Posterior vena cava (tissue), 2 donors: ENCODE measurements at regions not wholly inside any gene's neighbourhood (a gene's known extent, or its start where the extent isn't known, plus 50 kb on each side); places are given as distances from the start of the nearest gene placed in this dataset.

Experiments
- DNase-seq: peaks from one replicate; pipeline ENCODE4 v3.0.0-alpha.2; 2020; ENCODE audit warnings: low spot score
- intact Hi-C, 2 donors: fragments of 100-400 bp; cut with DNase I; formaldehyde crosslinking; loops; one replicate each; pipeline versions ENCODE4 v1.14.1 to v1.14.2; 2022 to 2023
- donor health status: DM: yes; HTN: yes; CAD: no.
- donor health status: DM: yes; HTN: yes; CAD: no.

GRCh38 chr9:7239708-7240107 lies 481.9 kb downstream of the KDM4C start:
- intact Hi-C loops = no loop called here
- DNase-seq = no peak

- intact Hi-C loops = no loop called here
- DNase-seq = no peak
Observed at GRCh38 chr9:7238247-7238637, 480.5 kb downstream of the KDM4C start.

- DNase-seq = no peak
Observed at GRCh38 chr9:7237473-7238246, 479.9 kb downstream of the KDM4C start.

GRCh38 chr9:7236186-7236585 lies 478.4 kb downstream of the KDM4C start:
- intact Hi-C loops = no loop called here
- DNase-seq = no peak

More at GRCh38 chr9:7237473-7238246, 479.9 kb downstream of the KDM4C start:
- intact Hi-C loops = no loop called here

- no peak for DNase-seq
Observed at GRCh38 chr9:7234144-7234543, 476.4 kb downstream of the KDM4C start.

GRCh38 chr9:7229571-7229970 lies 471.8 kb downstream of the KDM4C start:
- intact Hi-C loops = no loop called here
- DNase-seq = no peak

More at GRCh38 chr9:7234144-7234543, 476.4 kb downstream of the KDM4C start:
- intact Hi-C loops = no loop called here

- no peak for DNase-seq
- intact Hi-C loops = no loop called here
Observed at GRCh38 chr9:7228726-7229125, 471.0 kb downstream of the KDM4C start.

GRCh38 chr9:7227951-7228350 lies 470.2 kb downstream of the KDM4C start:
- no peak for DNase-seq
- intact Hi-C loops = no loop called here

- intact Hi-C loops = no loop called here
- no peak for DNase-seq
Observed at GRCh38 chr9:7226007-7226640, 468.4 kb downstream of the KDM4C start.
